ENCODE measurements at regions not wholly inside any gene's neighbourhood (a gene's known extent, or its start where the extent isn't known, plus 50 kb on each side); places are given as distances from the start of the nearest gene placed in this dataset.

DNA sequence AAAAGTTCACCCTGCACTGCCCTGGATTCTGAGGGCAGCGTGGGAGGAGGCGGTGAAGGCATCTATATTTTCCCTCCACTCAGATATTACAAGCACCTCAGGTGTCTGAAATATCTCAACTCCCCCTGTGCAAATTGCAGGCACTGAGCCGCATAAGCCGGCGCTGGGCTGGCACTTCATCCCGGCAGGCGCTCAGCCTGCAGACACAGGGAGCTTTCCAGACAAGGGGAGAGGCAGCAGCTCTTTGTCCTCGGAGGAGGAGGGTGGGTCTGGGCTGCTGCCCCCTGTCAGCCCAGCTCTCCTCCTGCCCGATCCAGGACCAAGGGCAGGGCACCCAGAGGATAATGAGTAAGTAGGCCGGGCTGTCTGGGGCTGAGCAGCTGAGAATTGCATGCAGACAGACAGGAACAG, 189.3 kb upstream of the MYT1L start:
- TF ChIP-seq, protein P1, sequence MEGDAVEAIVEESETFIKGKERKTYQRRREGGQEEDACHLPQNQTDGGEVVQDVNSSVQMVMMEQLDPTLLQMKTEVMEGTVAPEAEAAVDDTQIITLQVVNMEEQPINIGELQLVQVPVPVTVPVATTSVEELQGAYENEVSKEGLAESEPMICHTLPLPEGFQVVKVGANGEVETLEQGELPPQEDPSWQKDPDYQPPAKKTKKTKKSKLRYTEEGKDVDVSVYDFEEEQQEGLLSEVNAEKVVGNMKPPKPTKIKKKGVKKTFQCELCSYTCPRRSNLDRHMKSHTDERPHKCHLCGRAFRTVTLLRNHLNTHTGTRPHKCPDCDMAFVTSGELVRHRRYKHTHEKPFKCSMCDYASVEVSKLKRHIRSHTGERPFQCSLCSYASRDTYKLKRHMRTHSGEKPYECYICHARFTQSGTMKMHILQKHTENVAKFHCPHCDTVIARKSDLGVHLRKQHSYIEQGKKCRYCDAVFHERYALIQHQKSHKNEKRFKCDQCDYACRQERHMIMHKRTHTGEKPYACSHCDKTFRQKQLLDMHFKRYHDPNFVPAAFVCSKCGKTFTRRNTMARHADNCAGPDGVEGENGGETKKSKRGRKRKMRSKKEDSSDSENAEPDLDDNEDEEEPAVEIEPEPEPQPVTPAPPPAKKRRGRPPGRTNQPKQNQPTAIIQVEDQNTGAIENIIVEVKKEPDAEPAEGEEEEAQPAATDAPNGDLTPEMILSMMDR (IDR thresholded peaks at IDR 0.05) = no peak
- no peak for TF ChIP-seq EZH2 (IDR thresholded peaks at IDR 0.05)
